Fibroblast of skin of left quadriceps (primary cell): ENCODE measurements at regions not wholly inside any gene's neighbourhood (a gene's known extent, or its start where the extent isn't known, plus 50 kb on each side); places are given as distances from the start of the nearest gene placed in this dataset.
"Not testable (repeated sequence)": the region's sequence is repeated elsewhere in the genome, so short reads cannot be mapped to it uniquely, and the experiment has no call there.

Experiments used
- DNase-seq, 2 experiments: peaks; one replicate each; pipeline ENCODE4 v3.0.0-alpha.2; 2013; ENCODE audit warnings: low read depth in 2 of 2

DNA sequence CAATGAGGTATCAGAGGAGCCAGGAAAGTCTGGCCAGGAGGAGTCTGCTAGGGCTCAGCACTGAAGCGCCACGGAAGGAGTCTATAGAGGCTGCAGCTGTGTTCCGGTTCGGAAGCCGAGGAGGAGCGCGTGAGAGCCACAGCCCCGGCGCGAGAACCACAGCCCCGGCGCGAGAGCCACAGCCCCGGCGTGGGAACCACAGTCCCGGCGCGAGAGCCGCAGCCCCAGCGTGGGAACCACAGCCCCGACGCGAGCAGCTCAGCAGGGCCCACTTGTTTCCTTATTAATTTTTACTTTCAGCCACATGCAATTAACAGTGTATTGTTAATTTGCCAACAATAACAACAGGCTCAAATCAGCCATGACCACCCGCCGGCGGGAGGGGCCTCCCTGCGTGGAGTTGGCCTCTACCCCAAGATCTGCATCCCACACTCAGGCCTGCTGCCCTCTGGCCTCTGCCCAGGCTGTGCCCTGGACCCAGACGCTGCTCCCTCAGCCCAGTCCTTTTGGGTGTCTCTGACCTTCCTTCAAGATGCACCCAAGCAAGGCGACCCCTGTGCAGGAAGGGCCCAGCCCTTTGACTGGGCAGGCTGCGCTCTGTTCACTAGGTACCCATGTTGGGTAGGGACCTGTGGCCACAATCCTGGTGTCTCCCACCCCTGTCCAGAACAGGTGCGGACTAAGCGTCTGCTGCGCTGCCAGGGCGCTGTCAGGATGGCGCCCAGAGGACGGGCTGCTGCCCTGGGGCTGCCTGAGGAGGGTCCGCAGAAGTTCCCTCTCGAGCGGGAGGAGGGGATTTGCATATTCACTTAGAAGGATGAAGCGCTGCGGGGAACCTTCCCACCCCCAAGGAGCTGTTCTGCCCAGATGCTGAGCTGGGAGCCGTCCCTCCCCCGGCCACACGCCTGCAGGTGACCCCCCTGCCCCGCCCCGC, 113.8 kb downstream of the ADRA2C start:
- no peak for DNase-seq

DNA sequence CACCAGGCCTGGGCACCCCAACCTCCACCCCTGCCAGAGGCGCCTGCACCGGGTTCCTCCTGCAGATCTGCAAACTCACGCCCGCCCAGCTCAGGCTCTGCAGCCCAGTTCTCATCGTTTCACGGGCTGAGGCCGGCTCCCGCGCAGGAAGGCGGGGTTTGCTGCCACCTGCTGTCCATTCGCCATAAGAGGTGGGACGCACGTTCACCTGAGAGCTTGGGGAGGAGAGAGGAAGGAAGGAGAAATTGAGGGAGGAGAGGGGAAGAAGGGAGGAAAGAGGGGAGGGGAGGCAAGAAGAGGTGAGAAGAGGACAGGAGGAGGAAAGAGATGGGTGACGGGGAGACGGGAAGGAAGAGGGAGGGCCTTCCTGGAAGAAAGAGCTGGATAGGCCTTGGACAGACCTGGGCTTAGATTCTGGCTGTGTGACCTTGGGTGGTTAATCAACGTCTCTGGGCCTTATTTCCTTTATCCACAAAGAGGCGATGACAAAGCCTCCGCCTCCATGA, 114.5 kb downstream of the ADRA2C start:
- DNase-seq: peak; percentile 6 to 8

DNA sequence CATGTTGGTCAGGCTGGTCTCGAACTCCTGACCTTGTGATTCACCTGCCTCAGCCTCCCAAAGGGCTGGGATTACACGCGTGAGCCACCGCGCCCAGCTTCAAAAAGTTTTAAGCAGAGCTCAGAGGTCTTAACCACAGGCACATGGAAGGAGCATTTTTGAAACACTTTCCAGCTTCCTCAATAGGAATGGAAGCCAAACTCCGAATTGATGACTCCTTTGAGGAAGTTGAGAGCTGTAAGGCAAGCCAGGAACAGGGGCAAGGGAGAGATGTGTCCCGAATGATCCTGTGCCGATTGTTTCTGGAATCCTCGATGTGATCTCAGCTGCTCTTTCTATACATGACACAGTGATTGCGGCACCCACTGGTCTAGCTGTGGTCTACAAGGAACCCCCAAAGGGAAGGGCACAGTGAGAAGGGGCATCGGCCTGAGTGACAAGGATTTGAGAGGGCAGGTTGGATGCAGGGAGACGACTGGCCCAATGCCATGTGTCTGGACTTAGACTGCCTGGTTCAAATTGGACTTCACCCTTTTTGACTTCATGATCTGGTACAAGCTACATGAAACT, 116.2 kb downstream of the ADRA2C start:
- peak; percentile 6 to 16 for DNase-seq

DNA sequence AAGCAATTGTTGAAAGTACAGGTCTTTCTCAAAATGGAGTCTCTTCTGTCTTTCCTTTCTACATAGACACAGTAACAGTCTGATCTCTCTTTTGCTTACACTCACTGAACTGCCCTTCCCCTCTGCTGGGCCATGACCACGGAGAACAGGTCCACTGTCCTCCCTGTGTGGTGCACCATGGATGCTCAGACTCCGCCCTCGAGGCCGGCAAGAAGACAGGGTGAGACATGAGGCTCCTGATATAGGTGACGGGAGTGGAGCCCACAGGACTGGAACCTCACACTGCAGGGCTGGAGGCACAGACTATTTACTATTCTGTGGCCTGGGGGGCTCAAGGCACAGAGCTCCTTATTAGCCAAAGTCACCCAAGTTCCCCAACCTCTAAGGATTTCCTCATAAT, 118.1 kb downstream of the ADRA2C start:
- DNase-seq: not testable (repeated sequence)

DNA sequence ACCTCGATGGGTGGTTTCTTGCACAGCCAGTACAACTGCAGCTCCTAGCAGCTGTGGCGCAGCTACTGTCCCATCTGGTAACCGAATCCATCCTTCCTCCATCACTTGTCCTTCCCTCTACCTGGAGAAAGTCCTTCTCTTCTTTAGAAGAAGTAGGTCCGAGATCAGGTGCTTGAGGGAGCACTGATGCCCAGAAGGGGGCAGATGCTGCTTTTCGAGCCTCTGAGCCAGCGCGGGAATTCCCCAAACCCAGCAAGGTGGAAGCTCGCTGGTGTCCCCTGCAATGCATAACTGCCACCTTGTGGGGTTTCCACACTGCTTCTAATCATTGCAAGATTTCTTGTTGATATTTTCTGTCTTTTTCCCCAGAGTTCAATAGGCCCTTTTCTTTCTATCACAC, 127.4 kb downstream of the ADRA2C start:
- not testable (repeated sequence) for DNase-seq

DNA sequence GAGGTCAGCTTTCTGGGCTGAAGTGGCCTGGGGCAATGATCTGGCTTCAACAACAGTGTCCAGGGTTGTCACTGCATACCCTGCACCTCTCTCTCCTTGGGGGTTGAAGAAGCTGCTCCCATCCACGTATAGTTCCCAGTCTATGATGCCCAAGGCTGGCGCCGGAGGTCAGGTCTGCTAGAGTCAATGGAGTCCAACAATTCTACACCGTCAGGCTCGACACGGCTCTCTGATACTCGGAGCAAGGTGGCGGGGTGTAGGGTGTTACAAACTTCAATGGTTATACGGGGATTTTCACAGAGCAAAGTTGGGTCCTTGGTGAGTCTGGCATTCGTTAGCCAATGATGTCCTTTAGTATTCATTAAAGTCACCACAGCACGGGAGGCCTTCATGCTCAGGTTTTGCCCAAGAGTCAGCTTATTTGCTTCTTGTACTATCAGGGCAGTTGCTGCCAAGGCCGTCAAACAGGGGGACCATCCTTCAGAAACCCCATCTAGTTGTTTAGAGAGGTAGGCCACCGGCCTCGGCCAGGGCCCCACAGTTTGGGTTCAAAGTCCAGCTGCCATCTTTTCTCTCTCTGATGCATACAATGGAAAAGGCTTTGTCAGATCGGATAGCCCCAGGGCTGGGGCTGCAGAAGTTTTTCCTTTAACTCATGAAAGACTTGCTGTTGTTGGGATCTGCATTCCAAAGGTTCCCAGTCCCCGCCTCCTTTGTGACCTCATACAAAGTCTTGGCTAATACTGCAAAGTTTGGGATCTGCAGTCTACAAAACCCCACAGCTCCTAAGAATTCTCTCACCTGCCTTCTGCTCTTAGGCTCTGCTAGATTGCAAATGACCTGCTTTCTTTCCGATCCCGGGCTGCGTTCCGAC, 128.1 kb downstream of the ADRA2C start:
- not testable (repeated sequence) for DNase-seq

DNA sequence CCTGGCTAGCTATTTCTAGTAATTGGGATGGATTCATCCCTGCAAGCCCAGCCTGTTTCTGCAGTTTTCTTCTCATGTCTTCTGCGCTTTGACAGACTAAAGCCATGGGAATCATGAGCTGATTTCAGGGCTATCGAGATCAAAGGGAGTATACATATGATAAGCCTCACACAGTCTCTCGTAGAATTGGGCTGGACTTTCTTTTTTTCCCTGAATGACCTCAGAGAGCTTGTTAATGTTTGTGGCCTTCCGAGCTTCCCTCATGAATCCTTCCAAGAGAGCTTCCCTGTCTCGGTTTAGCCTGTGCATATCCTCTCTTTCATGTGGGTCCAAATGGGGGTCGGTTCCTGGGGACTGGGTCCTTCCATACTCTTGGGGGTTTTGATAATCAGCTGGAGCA, 130.3 kb downstream of the ADRA2C start:
- DNase-seq: no peak

DNA sequence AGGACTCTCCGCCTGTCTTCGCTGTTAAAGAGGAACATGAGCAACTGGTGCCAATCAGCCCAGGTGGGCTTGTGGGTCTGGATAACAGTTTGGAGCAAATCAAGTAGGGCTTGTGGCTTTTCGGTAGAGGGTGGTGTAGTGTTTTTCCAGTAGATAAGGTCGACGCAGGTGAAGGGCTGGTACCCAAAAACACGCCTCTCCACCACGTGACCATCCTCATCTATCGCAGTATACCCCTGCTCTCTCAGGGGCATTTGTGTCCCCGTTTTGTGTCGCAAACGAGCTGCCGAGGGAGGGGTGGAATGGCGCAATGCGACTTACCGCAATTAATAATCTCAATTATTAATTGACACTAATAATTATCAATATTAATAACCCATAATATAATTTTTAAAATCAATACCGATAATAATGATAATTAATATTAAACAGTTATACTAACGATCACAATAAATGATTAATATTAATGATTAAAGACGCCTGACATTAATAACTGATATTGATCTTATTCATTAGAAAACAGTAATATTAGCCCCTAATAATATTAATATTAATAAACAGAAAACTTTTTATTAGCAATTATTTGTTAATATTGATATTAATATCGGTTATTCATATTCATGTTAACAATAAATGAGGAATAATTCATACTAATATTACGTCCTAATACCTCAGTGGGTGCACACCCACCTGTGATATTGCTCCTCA, 130.8 kb downstream of the ADRA2C start:
- DNase-seq: not testable (repeated sequence)

DNA sequence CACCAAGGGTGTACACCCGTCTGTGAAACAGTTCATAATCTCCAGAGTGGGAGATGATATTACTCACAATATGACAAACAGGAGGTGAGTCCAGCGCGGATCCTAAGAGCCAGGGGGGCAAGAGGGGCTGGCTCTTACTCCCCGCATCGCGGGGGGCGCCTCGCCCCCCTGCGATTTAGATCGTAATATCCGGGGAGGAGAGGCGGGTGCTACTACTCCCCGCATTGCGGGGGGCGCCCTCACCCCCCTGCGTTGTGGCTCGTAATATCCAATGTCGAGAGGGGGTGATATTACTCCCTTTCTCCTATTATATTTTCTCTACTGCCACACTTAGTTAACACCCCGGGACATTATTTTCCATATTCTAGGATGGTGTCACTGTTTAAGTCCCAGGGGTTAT, 131.9 kb downstream of the ADRA2C start:
- DNase-seq: no peak

DNA sequence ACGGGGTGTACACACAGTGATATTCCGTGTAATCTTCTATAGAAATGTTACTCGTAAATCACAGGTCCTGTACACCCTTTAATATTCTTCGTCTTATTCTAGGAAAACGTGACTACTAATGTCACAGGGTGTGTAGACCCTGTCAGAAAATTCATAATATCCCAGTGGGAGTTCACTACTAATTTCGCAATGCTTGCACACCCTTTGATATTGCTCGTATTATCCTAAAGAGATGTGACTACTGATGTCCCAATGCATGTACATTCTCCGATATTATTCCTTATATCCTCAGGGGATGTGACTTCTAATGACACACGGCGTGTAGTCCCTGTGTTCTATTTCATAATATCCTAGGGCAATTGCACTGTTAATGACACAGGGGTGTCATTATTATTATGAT, 132.7 kb downstream of the ADRA2C start:
- DNase-seq: not testable (repeated sequence)

DNA sequence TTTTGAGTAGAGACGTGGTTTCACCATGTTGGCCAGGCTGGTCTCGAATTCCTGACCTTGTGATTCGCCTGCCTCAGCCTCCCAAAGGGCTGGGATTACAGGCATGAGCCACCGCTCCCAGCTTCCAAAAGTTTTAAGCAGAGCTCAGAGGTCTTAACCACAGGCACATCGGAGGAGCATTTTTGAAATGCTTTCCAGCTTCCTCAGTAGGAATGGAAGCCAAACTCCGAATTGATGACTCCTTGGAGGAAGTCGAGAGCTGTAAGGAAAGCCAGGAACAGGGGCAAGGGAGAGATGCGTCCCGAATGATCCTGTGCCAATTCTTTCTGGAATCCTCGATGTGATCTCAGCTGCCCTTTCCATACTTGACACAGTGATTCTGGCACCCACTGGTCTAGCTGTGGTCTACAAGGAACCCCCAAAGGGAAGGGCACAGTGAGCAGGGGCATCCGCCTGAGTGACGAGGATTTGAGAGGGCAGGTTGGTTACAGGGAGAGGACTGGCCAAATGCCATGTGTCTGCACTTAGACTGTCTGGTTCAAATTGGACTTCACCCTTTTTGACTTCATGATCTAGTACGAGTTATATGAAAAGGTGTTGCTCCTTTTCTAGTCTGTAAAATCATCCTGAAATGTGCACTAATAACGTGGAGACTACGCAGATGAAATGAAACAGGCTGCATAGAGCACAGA, 138.2 kb downstream of the ADRA2C start:
- DNase-seq: peak; percentile 12 to 21

DNA sequence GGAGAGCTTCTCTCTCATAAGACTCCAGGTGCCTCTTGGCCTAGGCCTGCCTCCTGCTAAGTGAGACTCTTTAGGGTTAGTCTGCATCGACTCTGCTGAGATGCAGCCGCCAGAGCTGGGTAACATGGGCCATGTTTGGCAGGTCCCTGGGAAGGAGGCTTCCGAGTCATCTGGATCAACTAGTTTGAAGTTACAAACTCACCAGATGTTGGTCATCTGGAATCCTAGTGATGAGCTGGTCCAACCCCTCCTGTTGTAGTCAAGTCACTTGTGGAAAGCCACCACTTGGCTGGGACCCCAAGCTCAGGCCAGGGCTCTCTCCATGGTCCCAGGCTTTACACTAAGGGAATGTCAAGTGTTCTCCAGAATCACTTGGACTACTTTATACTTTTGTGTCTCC, 143.4 kb downstream of the ADRA2C start:
- not testable (repeated sequence) for DNase-seq

DNA sequence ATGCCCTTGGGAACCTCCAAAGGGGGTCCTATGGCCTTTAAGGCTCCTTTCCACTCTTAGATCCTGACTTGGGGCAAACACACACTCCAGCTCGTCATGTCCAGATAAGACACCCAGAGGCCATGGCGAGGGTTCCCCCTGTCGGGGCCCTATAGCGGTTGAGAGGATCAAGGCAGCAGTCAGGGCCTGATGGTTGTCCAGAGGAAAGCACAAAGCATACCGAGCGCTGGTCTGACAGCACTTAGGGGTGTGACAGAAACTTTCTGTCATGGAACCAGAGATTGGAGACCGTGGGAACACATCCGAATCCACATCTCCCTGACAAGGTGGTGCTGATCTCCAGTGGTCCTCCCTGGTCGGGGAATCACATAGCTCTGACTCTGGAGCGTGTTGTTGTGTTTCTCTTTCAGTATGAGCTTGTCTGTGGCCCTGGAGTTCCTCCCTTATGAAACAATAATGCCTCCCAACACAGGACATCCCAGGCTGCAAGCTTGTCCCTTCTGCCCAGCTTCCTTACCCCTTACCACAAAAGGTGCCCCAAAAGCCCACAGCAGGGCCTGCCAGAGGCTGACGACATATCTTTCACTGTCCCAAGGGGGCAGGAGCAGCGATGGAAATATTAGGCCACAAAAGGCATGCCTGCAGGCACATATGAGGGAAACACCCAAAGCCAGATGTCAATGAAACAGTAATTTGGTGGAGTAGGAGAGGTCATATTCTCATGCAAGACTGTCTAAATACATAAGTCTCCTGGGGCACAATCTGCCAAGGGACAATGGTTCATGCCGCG, 144.2 kb downstream of the ADRA2C start:
- DNase-seq: not testable (repeated sequence)

DNA sequence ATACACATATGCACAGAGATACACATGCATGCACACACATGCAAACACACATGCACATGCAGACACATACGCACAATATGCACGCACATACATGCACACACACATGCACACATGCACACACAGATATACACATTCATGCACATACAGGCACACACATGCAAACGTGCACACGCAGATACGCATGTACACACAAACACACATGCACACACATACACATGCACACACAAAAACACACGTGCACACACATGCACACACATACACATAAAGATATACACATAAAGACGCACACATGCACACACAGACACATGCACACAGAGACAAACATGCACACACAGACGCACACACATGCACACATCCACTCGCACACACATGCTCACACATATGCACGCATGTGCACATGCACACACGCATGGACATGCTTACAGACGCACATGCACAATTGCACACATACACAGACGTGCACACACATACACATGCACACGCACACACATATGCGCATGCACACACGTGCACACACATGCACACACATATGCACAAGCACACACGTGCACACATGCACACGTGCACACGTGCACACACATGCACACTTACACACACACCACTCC, 145.2 kb downstream of the ADRA2C start:
- DNase-seq: no peak

DNA sequence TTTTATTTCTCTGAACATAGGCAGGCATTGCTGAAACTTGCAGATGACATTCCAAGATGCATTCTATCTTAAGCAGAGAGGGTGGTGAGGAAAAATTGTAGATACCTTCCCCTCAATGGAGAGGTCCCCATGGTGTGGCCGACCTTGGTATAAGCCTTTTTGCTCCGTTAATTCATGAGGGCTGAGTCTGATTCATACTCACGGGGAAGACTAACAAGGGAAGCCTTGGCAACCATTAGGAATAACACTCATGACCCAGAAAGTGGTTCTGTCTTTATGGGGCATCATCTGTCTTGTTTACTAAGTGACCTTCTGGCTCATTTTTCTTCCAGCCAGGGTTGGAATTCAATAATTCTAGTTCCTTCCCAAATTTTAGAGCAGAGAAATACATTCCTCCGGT, 148.3 kb downstream of the ADRA2C start:
- not testable (repeated sequence) for DNase-seq

DNA sequence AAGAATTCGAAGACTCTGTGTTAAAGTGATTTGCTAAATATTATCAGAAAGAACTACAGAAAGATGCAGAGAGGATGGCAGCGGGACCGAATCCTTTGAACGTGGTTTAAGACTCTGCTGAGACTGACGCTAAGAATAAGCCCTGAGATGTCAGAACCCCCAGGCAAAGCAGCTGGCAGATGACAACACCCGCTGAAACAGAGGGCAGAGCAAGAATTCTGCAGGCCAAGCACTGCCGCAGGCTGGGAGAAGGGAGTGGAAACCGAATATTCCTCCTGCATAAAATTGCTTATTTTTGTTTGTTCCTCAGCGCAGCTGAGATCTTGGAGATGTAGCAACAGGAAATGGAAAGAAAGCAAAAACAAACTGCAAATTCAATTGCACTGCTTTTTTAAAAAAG, 153.3 kb downstream of the ADRA2C start:
- DNase-seq: not testable (repeated sequence)

DNA sequence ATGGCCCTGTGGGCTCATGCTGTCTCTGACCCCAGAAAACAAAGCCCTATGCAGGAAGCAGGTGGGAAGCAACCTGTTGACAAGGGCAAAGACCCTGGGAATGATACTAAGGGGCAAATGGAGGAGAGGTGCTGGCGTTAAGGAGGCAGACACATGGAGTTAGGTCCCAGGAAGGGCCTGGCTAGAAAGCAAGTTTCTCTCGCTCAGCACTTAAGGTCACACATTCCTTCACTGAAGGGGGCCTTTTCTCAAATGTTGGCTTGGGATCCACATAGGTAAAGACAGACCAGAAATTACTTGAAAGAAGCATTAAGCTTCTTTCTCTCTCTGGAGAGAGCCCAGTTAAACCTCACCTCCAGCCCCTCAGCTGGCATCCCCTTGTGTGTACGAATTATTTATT, 155.7 kb downstream of the ADRA2C start:
- not testable (repeated sequence) for DNase-seq

DNA sequence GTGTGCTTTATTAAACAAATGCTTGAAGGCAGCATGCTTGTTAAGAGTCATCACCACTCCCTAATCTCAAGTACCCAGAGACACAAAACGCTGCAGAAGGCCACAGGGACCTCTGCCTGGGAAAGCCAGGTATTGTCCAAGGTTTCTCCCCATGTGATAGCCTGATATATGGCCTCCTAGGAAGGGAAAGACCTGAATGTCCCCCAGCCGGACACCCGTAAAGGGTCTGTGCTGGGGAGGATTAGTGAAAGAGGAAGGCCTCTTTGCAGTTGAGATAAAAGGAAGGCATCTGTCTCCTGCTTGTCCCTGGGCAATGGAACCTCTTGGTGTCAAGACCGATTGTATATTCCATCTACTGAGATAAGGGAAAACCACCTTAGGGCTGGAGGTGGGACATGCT, 159.7 kb downstream of the ADRA2C start:
- not testable (repeated sequence) for DNase-seq

DNA sequence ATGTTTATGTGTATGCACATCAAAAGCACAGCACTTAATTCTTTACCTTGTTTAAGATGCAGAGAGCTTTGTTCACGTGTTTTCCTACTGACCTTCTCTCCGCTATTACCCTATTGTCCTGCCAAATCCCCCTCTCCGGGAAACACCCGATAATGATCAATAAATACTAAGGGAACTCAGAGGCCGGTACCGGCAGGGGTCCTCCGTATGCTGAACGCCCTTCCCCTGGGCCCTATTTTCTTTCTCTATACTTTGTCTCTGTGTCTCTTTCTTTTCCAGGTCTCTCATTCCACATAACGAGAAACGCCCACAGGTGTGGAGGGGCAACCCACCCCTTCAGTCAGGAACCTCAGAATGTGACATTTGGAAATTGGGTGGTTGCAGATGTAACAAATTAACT, 160.1 kb downstream of the ADRA2C start:
- DNase-seq: not testable (repeated sequence)
